GM10248 (cell line): ENCODE measurements at regions not wholly inside any gene's neighbourhood (a gene's known extent, or its start where the extent isn't known, plus 50 kb on each side); places are given as distances from the start of the nearest gene placed in this dataset.

ENCODE experiments used
- CTCF ChIA-PET: fragments of 300-600 bp; sonication (Branson Sonifier 250); formaldehyde crosslinking; extraction: SDS; loops from one replicate; lab custom pipeline; 2021; ENCODE audit warnings: antibody characterized with exemption; lab: Yijun Ruan, JAX
- POLR2A ChIA-PET: fragments of 350-650 bp; sonication (Branson Sonifier 250); formaldehyde crosslinking; extraction: SDS; loops from one replicate; lab custom pipeline; 2020; ENCODE audit warnings: antibody characterized with exemption; lab: Yijun Ruan, JAX
- DNase-seq: peaks from one replicate; pipeline ENCODE4 v3.0.0; 2012; ENCODE audit errors: extremely low spot score
- TF ChIP-seq, protein P1 (sequence below): IDR thresholded peaks from 2 replicates; pipeline ENCODE4 v1.5.1; 2012; ENCODE audit warnings: mild to moderate bottlenecking, low read depth; ENCODE audit errors: extremely low read depth, missing control alignments, control extremely low read depth

- DNase-seq: no peak
Observed at GRCh38 chr15:35746121-35746520, 200.2 kb upstream of the DPH6 start.

GRCh38 chr15:35748105-35748504, 202.1 kb upstream of the DPH6 start:
- ChIA-PET POLR2A (no interaction called here), CTCF (interaction anchor here (1.0 kb wide), 1 partner anchor 9 kb away, joined by 3 read pairs; no protein-coding TSS in a partner anchor)
- TF ChIP-seq, protein P1, sequence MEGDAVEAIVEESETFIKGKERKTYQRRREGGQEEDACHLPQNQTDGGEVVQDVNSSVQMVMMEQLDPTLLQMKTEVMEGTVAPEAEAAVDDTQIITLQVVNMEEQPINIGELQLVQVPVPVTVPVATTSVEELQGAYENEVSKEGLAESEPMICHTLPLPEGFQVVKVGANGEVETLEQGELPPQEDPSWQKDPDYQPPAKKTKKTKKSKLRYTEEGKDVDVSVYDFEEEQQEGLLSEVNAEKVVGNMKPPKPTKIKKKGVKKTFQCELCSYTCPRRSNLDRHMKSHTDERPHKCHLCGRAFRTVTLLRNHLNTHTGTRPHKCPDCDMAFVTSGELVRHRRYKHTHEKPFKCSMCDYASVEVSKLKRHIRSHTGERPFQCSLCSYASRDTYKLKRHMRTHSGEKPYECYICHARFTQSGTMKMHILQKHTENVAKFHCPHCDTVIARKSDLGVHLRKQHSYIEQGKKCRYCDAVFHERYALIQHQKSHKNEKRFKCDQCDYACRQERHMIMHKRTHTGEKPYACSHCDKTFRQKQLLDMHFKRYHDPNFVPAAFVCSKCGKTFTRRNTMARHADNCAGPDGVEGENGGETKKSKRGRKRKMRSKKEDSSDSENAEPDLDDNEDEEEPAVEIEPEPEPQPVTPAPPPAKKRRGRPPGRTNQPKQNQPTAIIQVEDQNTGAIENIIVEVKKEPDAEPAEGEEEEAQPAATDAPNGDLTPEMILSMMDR: no peak
- DNase-seq: no peak

More at GRCh38 chr15:35746121-35746520, 200.2 kb upstream of the DPH6 start:
- TF ChIP-seq, protein P1: no peak
- POLR2A ChIA-PET: no interaction called here
- CTCF ChIA-PET: no interaction called here

DNA sequence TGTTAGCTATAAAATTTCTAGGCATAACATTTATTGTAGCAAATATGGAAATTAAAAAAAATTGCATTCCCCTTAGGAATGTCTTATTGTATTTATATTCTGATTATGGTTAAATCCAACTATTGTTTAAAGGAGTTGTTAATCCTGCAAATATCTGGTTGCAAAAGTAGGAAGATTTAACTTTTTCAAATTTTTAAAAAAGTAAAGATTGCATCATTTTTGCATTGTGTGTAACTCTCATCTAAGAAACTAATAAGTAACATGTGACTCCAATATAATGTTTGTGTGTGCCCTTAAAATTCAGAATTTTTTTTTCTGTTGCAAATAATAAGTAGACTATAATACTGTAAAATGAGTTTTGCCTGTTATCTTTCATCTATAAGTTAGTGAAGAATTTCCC, 204.1 kb upstream of the DPH6 start:
- ChIA-PET POLR2A (no interaction called here), CTCF (interaction anchor here (1.1 to 3.2 kb wide), 6 partner anchors 8 to 27 kb away, joined by 3 to 31 read pairs (median 6); no protein-coding TSS in a partner anchor)
- no peak for DNase-seq
- TF ChIP-seq, protein P1: no peak

DNA sequence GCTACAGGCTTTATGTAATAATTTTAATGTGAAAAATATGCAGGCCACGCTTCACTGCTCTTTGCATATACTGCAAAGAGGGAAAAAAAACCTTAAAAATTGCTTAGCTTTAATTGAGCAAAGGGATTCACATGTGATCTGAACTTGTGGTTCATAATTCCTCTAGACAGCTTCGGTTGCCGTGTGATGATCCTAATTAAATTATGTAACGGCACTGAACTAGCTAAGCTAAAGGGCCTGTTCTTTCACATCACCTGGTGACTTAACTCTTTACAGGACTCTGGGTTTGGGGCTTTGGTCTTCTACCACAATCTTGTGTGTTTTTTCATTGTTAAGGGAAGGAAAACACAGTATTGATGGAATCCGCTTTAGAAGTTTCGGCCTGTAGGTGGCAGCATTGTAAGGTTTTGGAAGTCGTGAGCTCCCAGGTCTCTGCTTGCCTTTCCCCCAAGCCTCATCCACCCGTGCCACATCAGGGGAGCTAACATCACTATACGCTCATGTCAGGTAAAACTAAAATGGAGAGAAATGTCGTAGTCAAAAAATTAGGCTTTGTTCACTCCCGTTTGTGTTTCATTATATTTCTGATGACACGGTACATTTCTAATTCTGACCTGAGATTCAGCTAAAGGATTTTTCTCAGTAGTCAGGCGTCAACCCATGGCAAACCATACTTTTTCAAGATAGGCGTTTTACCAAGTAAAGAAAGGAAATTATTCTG, 205.6 kb upstream of the DPH6 start:
- CTCF ChIA-PET: interaction anchor here (0.7 to 3.2 kb wide), 30 partner anchors 9 to 1126 kb away, joined by 3 to 31 read pairs (median 4); partner anchors contain the start of gene AQR
- TF ChIP-seq, protein P1: peak; percentile 68
- POLR2A ChIA-PET: no interaction called here
- peak; percentile 28 for DNase-seq

DNA sequence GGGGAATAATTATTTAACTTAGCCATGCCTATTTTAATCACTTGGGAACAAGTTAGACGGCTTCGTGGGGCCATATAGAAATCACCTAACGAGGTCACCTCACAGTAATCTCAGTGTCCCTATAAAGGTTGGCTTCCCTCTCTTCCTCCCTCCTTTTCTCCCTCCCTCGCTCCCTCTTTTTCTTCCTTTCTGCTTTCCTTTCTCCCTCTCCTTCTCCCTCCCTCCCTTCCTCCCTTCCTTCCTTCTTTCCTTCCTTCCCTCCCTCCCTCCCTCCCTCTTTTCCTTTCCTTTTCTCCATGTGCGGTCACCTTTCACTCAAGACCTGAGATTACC, 206.1 kb upstream of the DPH6 start:
- no peak for DNase-seq
- ChIA-PET CTCF (interaction anchor here (0.7 to 3.2 kb wide), 28 partner anchors 10 to 1125 kb away, joined by 3 to 31 read pairs (median 4); no protein-coding TSS in a partner anchor), POLR2A (no interaction called here)
- TF ChIP-seq, protein P1: no peak

- TF ChIP-seq, protein P1: no peak
- no peak for DNase-seq
- POLR2A ChIA-PET: no interaction called here
- CTCF ChIA-PET: interaction anchor here (0.8 to 1.4 kb wide), 3 partner anchors 8 to 45 kb away, joined by 3 to 7 read pairs (median 4); no protein-coding TSS in a partner anchor
Observed at GRCh38 chr15:35753486-35753885, 207.5 kb upstream of the DPH6 start.
